SH-SY5Y (cell line): ENCODE measurements at regions not wholly inside any gene's neighbourhood (a gene's known extent, or its start where the extent isn't known, plus 50 kb on each side); places are given as distances from the start of the nearest gene placed in this dataset.

ENCODE experiments used
- GATA2 ChIP-seq: IDR thresholded peaks from 2 replicates; pipeline ENCODE4 v1.6.1; 2011; ENCODE audit warnings: mild to moderate bottlenecking, low read depth, low read length
- GATA3 ChIP-seq: IDR thresholded peaks from 2 replicates; pipeline ENCODE4 v1.6.1; 2011; ENCODE audit warnings: low read depth, mild to moderate bottlenecking, low read length, moderate library complexity

GRCh38 chr5:174793076-174793475 is 68.7 kb downstream of the MSX2 start:
- TF ChIP-seq GATA2 (no peak), GATA3 (no peak)

GRCh38 chr5:174790906-174791305 is 66.5 kb downstream of the MSX2 start:
- TF ChIP-seq GATA3 (no peak), GATA2 (no peak)

- TF ChIP-seq GATA3: no peak
- no peak for TF ChIP-seq GATA2
Measured at GRCh38 chr5:174789596-174789995, 65.2 kb downstream of the MSX2 start.

GRCh38 chr5:174785120-174785680 is 60.8 kb downstream of the MSX2 start:
- TF ChIP-seq GATA2: no peak
- no peak for TF ChIP-seq GATA3
